ENCODE measurements at regions not wholly inside any gene's neighbourhood (a gene's known extent, or its start where the extent isn't known, plus 50 kb on each side); places are given as distances from the start of the nearest gene placed in this dataset.

DNA sequence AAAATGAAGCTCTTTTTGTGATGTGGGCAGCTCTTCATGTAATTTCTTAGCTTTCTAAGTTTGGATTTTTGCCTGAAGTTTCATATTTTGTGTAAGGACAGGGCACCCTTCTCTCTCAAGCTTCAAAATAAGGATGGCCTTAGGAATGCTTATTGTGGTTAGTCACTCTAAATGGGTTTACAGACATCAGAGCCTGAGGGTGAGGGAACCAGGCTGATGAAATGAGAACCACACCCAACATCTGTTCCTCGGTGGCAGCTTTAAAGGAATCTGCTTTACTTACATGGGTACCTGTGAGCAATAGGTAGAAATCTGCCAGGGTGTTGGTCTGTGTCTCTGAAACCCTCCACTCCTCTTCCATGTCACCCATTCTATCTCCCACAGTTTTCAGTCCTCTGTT is 174.3 kb downstream of the EMX2 start:
- TF ChIP-seq TBP (IDR thresholded peaks at IDR 0.05; ENCODE audit: low read depth, low read length) (no peak), SUZ12 (IDR thresholded peaks at IDR 0.05; ENCODE audit: low read length) (no peak), EP300 (IDR thresholded peaks at IDR 0.05; ENCODE audit: borderline replicate concordance in 1 of 2, low read depth in 2 of 2, low read length in 2 of 2) (no peak), MAFK (IDR thresholded peaks at IDR 0.05; ENCODE audit: low read depth, low read length) (no peak), POLR2A (IDR thresholded peaks at IDR 0.05; ENCODE audit: control extremely low read depth in 1 of 2, low read depth in 2 of 2, low read length in 2 of 2) (no peak), BRCA1 (IDR thresholded peaks at IDR 0.05; ENCODE audit: low read depth, low read length) (no peak), KDM5A (IDR thresholded peaks at IDR 0.05; ENCODE audit: low read length) (no peak), CHD1 (IDR thresholded peaks at IDR 0.05; ENCODE audit: low read depth, low read length) (no peak), GABPA (IDR thresholded peaks at IDR 0.05; ENCODE audit: borderline replicate concordance, insufficient read depth, low read length) (no peak), RAD21 (IDR thresholded peaks at IDR 0.05 in 1 of 2, conservative IDR thresholded peaks at IDR 0.05 in 1 of 2; ENCODE audit: low read depth in 2 of 2, low read length in 2 of 2) (no peak)
- TF ChIP-seq, protein P1, sequence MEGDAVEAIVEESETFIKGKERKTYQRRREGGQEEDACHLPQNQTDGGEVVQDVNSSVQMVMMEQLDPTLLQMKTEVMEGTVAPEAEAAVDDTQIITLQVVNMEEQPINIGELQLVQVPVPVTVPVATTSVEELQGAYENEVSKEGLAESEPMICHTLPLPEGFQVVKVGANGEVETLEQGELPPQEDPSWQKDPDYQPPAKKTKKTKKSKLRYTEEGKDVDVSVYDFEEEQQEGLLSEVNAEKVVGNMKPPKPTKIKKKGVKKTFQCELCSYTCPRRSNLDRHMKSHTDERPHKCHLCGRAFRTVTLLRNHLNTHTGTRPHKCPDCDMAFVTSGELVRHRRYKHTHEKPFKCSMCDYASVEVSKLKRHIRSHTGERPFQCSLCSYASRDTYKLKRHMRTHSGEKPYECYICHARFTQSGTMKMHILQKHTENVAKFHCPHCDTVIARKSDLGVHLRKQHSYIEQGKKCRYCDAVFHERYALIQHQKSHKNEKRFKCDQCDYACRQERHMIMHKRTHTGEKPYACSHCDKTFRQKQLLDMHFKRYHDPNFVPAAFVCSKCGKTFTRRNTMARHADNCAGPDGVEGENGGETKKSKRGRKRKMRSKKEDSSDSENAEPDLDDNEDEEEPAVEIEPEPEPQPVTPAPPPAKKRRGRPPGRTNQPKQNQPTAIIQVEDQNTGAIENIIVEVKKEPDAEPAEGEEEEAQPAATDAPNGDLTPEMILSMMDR (IDR thresholded peaks at IDR 0.05; ENCODE audit: control extremely low read depth in 1 of 3, insufficient read depth in 1 of 3, low read depth in 1 of 3, low read length in 3 of 3), result no peak
- TF ChIP-seq, protein P2, sequence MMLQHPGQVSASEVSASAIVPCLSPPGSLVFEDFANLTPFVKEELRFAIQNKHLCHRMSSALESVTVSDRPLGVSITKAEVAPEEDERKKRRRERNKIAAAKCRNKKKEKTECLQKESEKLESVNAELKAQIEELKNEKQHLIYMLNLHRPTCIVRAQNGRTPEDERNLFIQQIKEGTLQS (IDR thresholded peaks at IDR 0.05; ENCODE audit: insufficient read depth, low read depth, low read length), result no peak
- TF ChIP-seq, protein P3, sequence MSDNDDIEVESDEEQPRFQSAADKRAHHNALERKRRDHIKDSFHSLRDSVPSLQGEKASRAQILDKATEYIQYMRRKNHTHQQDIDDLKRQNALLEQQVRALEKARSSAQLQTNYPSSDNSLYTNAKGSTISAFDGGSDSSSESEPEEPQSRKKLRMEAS (IDR thresholded peaks at IDR 0.05), result no peak

Data from H1 (cell line).